A549 (cell line): ENCODE measurements at regions not wholly inside any gene's neighbourhood (a gene's known extent, or its start where the extent isn't known, plus 50 kb on each side); places are given as distances from the start of the nearest gene placed in this dataset.

Source experiments
- CHD2 ChIP-seq: fragments of 150-350 bp; IDR thresholded peaks from 2 replicates; pipeline ENCODE4 v1.6.1; 2014; ENCODE audit warnings: low read length; ENCODE audit not compliant: partially characterized antibody
- CHD4 ChIP-seq: fragments of 200-600 bp; sonication (generic); IDR thresholded peaks from 2 replicates; pipeline ENCODE4 v1.6.1; 2016; ENCODE audit warnings: antibody characterized with exemption, mild to moderate bottlenecking, borderline replicate concordance
- CTCF ChIP-seq: fragments of >200 bp; sonication (Bioruptor Twin); formaldehyde crosslinking; IDR thresholded peaks from 3 replicates; pipeline ENCODE4 v1.5.1; 2016
- EP300 ChIP-seq, 2 experiments: fragments of >200 bp; sonication (Bioruptor Twin); formaldehyde crosslinking; IDR thresholded peaks; 2 replicates in 1 of 2; 3 replicates in 1 of 2; pipeline ENCODE4 v1.6.1; 2016 to 2017
- ESRRA ChIP-seq: fragments of 150-350 bp; IDR thresholded peaks from 2 replicates; pipeline ENCODE4 v1.6.1; 2014; ENCODE audit warnings: mild to moderate bottlenecking, low read length, borderline replicate concordance
- HES2 ChIP-seq: fragments of >200 bp; sonication (Bioruptor Twin); formaldehyde crosslinking; IDR thresholded peaks from 2 replicates; pipeline ENCODE4 v1.6.1; 2016
- HOXA7 ChIP-seq: fragments of 250-450 bp; sonication (Bioruptor Pico); IDR thresholded peaks from 2 replicates; pipeline ENCODE4 v1.5.0; 2020; ENCODE audit warnings: mild to moderate bottlenecking, moderate library complexity
- PHF8 ChIP-seq: fragments of 200-600 bp; sonication (generic); IDR thresholded peaks from 2 replicates; pipeline ENCODE4 v1.6.1; 2016; ENCODE audit warnings: low read depth, mild to moderate bottlenecking, antibody characterized with exemption, moderate library complexity, borderline replicate concordance
- POLR2A ChIP-seq: IDR thresholded peaks from 2 replicates; pipeline ENCODE4 v1.6.1; 2012; ENCODE audit warnings: mild to moderate bottlenecking, low read length
- RCOR1 ChIP-seq: fragments of 150-350 bp; IDR thresholded peaks from 2 replicates; pipeline ENCODE4 v1.6.1; 2014; ENCODE audit warnings: antibody characterized with exemption, low read length, low read depth
- REST ChIP-seq: fragments of 200-600 bp; sonication (generic); IDR thresholded peaks from 2 replicates; pipeline ENCODE4 v1.6.1; 2016; ENCODE audit warnings: antibody characterized with exemption, mild to moderate bottlenecking, moderate library complexity
- SREBF2 ChIP-seq: fragments of 450-650 bp; IDR thresholded peaks from 2 replicates; pipeline ENCODE4 v1.6.1; 2014; ENCODE audit warnings: mild to moderate bottlenecking, moderate library complexity
- TFCP2L1 ChIP-seq: fragments of 250-450 bp; sonication (Bioruptor Pico); IDR thresholded peaks from 2 replicates; pipeline ENCODE4 v1.5.0; 2021; ENCODE audit warnings: mild to moderate bottlenecking
- ZFP36 ChIP-seq: fragments of 450-650 bp; IDR thresholded peaks from 2 replicates; pipeline ENCODE4 v1.6.1; 2014; ENCODE audit warnings: borderline replicate concordance; ENCODE audit not compliant: partially characterized antibody

- TF ChIP-seq CTCF (no peak), HES2 (no peak), POLR2A (no peak), HOXA7 (CRISPR knock-in tag) (no peak), CHD4 (no peak), EP300 (IDR thresholded peaks at IDR 0.05) (no peak), PHF8 (no peak), TFCP2L1 (CRISPR knock-in tag) (no peak), ZFP36 (no peak), CHD2 (no peak), ESRRA (no peak), REST (no peak), SREBF2 (no peak), RCOR1 (no peak)
Observed at GRCh38 chr12:86627001-86627400, 370.8 kb upstream of the MGAT4C start.
